Smooth muscle cell (in vitro differentiated cells): ENCODE measurements at regions not wholly inside any gene's neighbourhood (a gene's known extent, or its start where the extent isn't known, plus 50 kb on each side); places are given as distances from the start of the nearest gene placed in this dataset.

Source experiments
- DNase-seq: peaks from one replicate; lab custom pipeline; 2025; ENCODE audit not compliant: unreplicated experiment; lab: John Stamatoyannopoulos, UW
- H2AFZ ChIP-seq: fragments of 200-600 bp; sonication (generic); 2 replicates; pipeline ENCODE4 v1.6.0; 2016; ENCODE audit warnings: antibody characterized with exemption, low read depth, mild to moderate bottlenecking
- H3F3A ChIP-seq: fragments of 200-600 bp; sonication (generic); 2 replicates; pipeline ENCODE4 v1.6.0; 2017; ENCODE audit warnings: antibody characterized with exemption, low read depth
- H3K27ac ChIP-seq: fragments of 200-600 bp; sonication (generic); 2 replicates; pipeline ENCODE4 v1.5.1; 2016; ENCODE audit warnings: low read depth, mild to moderate bottlenecking
- H3K27me3 ChIP-seq: fragments of 200-600 bp; sonication (generic); 2 replicates; pipeline ENCODE4 v1.6.1; 2016; ENCODE audit warnings: low read depth, mild to moderate bottlenecking
- H3K36me3 ChIP-seq: fragments of 200-600 bp; sonication (generic); 2 replicates; pipeline ENCODE4 v1.5.1; 2016; ENCODE audit warnings: low read depth
- H3K4me1 ChIP-seq: fragments of 200-600 bp; sonication (generic); 2 replicates; pipeline ENCODE4 v1.5.1; 2016; ENCODE audit warnings: low read depth
- H3K4me2 ChIP-seq: fragments of 200-600 bp; sonication (generic); 2 replicates; pipeline ENCODE4 v1.6.0; 2016; ENCODE audit warnings: mild to moderate bottlenecking
- H3K4me3 ChIP-seq: fragments of 200-600 bp; sonication (generic); 2 replicates; pipeline ENCODE4 v1.5.1; 2016; ENCODE audit warnings: mild to moderate bottlenecking
- H3K79me2 ChIP-seq: fragments of 200-600 bp; sonication (generic); 2 replicates; pipeline ENCODE4 v1.6.0; 2016; ENCODE audit warnings: low read depth, mild to moderate bottlenecking
- H3K9ac ChIP-seq: fragments of 200-600 bp; sonication (generic); 2 replicates; pipeline ENCODE4 v1.6.0; 2016; ENCODE audit warnings: low read depth
- H3K9me3 ChIP-seq: fragments of 200-600 bp; sonication (generic); replicated peaks from 2 replicates; pipeline ENCODE4 v1.5.1; 2016; ENCODE audit warnings: low read depth
- H4K20me1 ChIP-seq: fragments of 200-600 bp; sonication (generic); 2 replicates; pipeline ENCODE4 v1.6.0; 2016; ENCODE audit warnings: low read depth
- CTCF ChIP-seq: fragments of 200-600 bp; sonication (generic); IDR thresholded peaks from 2 replicates; pipeline ENCODE4 v1.5.1; 2017; ENCODE audit warnings: borderline replicate concordance, mild to moderate bottlenecking, antibody characterized with exemption; ENCODE audit not compliant: insufficient read depth, poor library complexity, severe bottlenecking
- WGBS: methylation state at CpG from one replicate; pipeline ENCODE4 v1.1.7; 2016; ENCODE audit warnings: low lambda C conversion rate; 5-methylcytosine and 5-hydroxymethylcytosine counted together

GRCh38 chr4:149101649-149102048 lies 659.4 kb upstream of the NR3C2 start:
- no peaks in the 10 kb centered on the region for H3K79me2 ChIP-seq
- H4K20me1 ChIP-seq: no peaks in the 10 kb centered on the region
- 90% methylated on average over 2 of the region's 2 CpGs for WGBS
- H3K36me3 ChIP-seq: no peaks in the 10 kb centered on the region
- no peak overlapping the region for H2AFZ ChIP-seq
- no peak overlapping the region for H3K9ac ChIP-seq
- DNase-seq: no peak
- no peaks in the 10 kb centered on the region for H3F3A ChIP-seq
- TF ChIP-seq CTCF: no peak
- H3K4me1 ChIP-seq: no peaks in the 10 kb centered on the region
- H3K4me3 ChIP-seq: no peak overlapping the region
- H3K9me3 ChIP-seq: no peaks in the 10 kb centered on the region
- H3K27ac ChIP-seq: no peak overlapping the region
- H3K4me2 ChIP-seq: no peak overlapping the region
- H3K27me3 ChIP-seq: no peaks in the 10 kb centered on the region

GRCh38 chr4:149095811-149096210 lies 653.6 kb upstream of the NR3C2 start:
- H3K27me3 ChIP-seq: no peaks in the 10 kb centered on the region

GRCh38 chr4:149095001-149095400 lies 652.8 kb upstream of the NR3C2 start:
- Histone ChIP-seq H4K20me1 (no peaks in the 10 kb centered on the region), H2AFZ (no peak overlapping the region), H3K27ac (no peak overlapping the region), H3K27me3 (no peaks in the 10 kb centered on the region), H3K9ac (no peak overlapping the region), H3K4me3 (no peak overlapping the region), H3K4me2 (no peak overlapping the region), H3K4me1 (no peaks in the 10 kb centered on the region), H3F3A (no peaks in the 10 kb centered on the region), H3K9me3 (no peaks in the 10 kb centered on the region), H3K79me2 (no peaks in the 10 kb centered on the region), H3K36me3 (no peaks in the 10 kb centered on the region)
- DNase-seq: no peak
- no peak for TF ChIP-seq CTCF

More at GRCh38 chr4:149095811-149096210, 653.6 kb upstream of the NR3C2 start:
- no peak for TF ChIP-seq CTCF
- H3F3A ChIP-seq: no peaks in the 10 kb centered on the region
- no peak for DNase-seq
- H4K20me1 ChIP-seq: no peaks in the 10 kb centered on the region
- 95% methylated on average over 1 of the region's 1 CpG for WGBS
- H3K9me3 ChIP-seq: no peaks in the 10 kb centered on the region
- H3K4me3 ChIP-seq: no peak overlapping the region
- H3K36me3 ChIP-seq: no peaks in the 10 kb centered on the region
- no peaks in the 10 kb centered on the region for H3K79me2 ChIP-seq
- no peaks in the 10 kb centered on the region for H3K4me1 ChIP-seq
- no peak overlapping the region for H3K4me2 ChIP-seq
- no peak overlapping the region for H3K27ac ChIP-seq
- H3K9ac ChIP-seq: no peak overlapping the region
- H2AFZ ChIP-seq: no peak overlapping the region

- H3F3A ChIP-seq: no peaks in the 10 kb centered on the region
- no peak overlapping the region for H3K27ac ChIP-seq
- H3K27me3 ChIP-seq: no peaks in the 10 kb centered on the region
- 78% methylated on average over 4 of the region's 4 CpGs for WGBS
- H3K9ac ChIP-seq: no peak overlapping the region
- no peak for DNase-seq
- H3K36me3 ChIP-seq: no peaks in the 10 kb centered on the region
- TF ChIP-seq CTCF: no peak
- H3K4me2 ChIP-seq: no peak overlapping the region
- no peaks in the 10 kb centered on the region for H3K4me1 ChIP-seq
- H4K20me1 ChIP-seq: no peaks in the 10 kb centered on the region
- H3K9me3 ChIP-seq: no peaks in the 10 kb centered on the region
- no peak overlapping the region for H3K4me3 ChIP-seq
- no peak overlapping the region for H2AFZ ChIP-seq
- H3K79me2 ChIP-seq: no peaks in the 10 kb centered on the region
These were observed 641.9 kb upstream of the NR3C2 start for GRCh38 chr4:149084144-149084543.
